Activated naive CD4-positive, alpha-beta T cell treated with anti-CD3 and anti-CD28 coated beads, Interleukin-2, amount 50 U/mL, for 24 hours (primary cell): ENCODE measurements at regions not wholly inside any gene's neighbourhood (a gene's known extent, or its start where the extent isn't known, plus 50 kb on each side); places are given as distances from the start of the nearest gene placed in this dataset.
A peak's percentile ranks its signal among the peaks of the same experiment; 100 is the strongest.

ENCODE experiments used
- H3K27ac Mint-ChIP-seq: one replicate; pipeline ENCODE4 v1.8.0; 2021; ENCODE audit warnings: mild to moderate bottlenecking, mixed read lengths
- H3K27me3 Mint-ChIP-seq: one replicate; pipeline ENCODE4 v1.8.0; 2021; ENCODE audit warnings: mixed read lengths
- H3K36me3 Mint-ChIP-seq: one replicate; pipeline ENCODE4 v1.8.0; 2021; ENCODE audit warnings: mixed read lengths
- H3K4me1 Mint-ChIP-seq: one replicate; pipeline ENCODE4 v1.8.0; 2021; ENCODE audit warnings: mixed read lengths
- H3K4me3 Mint-ChIP-seq: one replicate; pipeline ENCODE4 v1.8.0; 2021; ENCODE audit warnings: mild to moderate bottlenecking, mixed read lengths
- H3K9me3 Mint-ChIP-seq: one replicate; pipeline ENCODE4 v1.8.0; 2021; ENCODE audit warnings: mixed read lengths

- Mint-ChIP-seq H3K4me3 (no peak overlapping the region), H3K9me3 (no peaks in the 10 kb centered on the region), H3K27ac (no peak overlapping the region), H3K36me3 (no peaks in the 10 kb centered on the region), H3K27me3 (no peaks in the 10 kb centered on the region), H3K4me1 (peaks cover 41% of the 10 kb centered on the region)
Observed at GRCh38 chr14:38083039-38083438, 124.7 kb upstream of the SSTR1 start.

- Mint-ChIP-seq H3K4me1 (peaks cover 28% of the 10 kb centered on the region), H3K4me3 (peak overlapping the region; percentile 67), H3K27me3 (no peaks in the 10 kb centered on the region), H3K9me3 (peaks cover 14% of the 10 kb centered on the region), H3K36me3 (peaks cover 12% of the 10 kb centered on the region), H3K27ac (peak overlapping the region; percentile 2)
Observed at GRCh38 chr14:38089123-38089522, 118.6 kb upstream of the SSTR1 start.

GRCh38 chr14:38090506-38090905 is 117.2 kb upstream of the SSTR1 start:
- Mint-ChIP-seq H3K27me3 (no peaks in the 10 kb centered on the region), H3K4me3 (no peak overlapping the region), H3K9me3 (peaks cover 14% of the 10 kb centered on the region), H3K4me1 (peaks cover 28% of the 10 kb centered on the region), H3K36me3 (peaks cover 14% of the 10 kb centered on the region), H3K27ac (no peak overlapping the region)

- peaks cover 25% of the 10 kb centered on the region for H3K9me3 Mint-ChIP-seq
- H3K36me3 Mint-ChIP-seq, result peaks cover 12% of the 10 kb centered on the region
- H3K27ac Mint-ChIP-seq, result no peak overlapping the region
- no peaks in the 10 kb centered on the region for H3K4me1 Mint-ChIP-seq
- no peak overlapping the region for H3K4me3 Mint-ChIP-seq
- H3K27me3 Mint-ChIP-seq, result no peaks in the 10 kb centered on the region
Observed at GRCh38 chr14:38098074-38098836, 109.4 kb upstream of the SSTR1 start.

- H3K4me1 Mint-ChIP-seq, result no peaks in the 10 kb centered on the region
- H3K36me3 Mint-ChIP-seq, result peaks cover 4% of the 10 kb centered on the region
- peaks cover 24% of the 10 kb centered on the region for H3K9me3 Mint-ChIP-seq
- no peaks in the 10 kb centered on the region for H3K27me3 Mint-ChIP-seq
- no peak overlapping the region for H3K4me3 Mint-ChIP-seq
- H3K27ac Mint-ChIP-seq, result no peak overlapping the region
Observed at GRCh38 chr14:38101679-38102078, 106.0 kb upstream of the SSTR1 start.

GRCh38 chr14:38103542-38104225 is 104.0 kb upstream of the SSTR1 start:
- Mint-ChIP-seq H3K4me1 (peaks cover 10% of the 10 kb centered on the region), H3K4me3 (no peak overlapping the region), H3K27ac (no peak overlapping the region), H3K36me3 (peaks cover 8% of the 10 kb centered on the region), H3K27me3 (no peaks in the 10 kb centered on the region), H3K9me3 (peaks cover 24% of the 10 kb centered on the region)

GRCh38 chr14:38105106-38105702 is 102.5 kb upstream of the SSTR1 start:
- Mint-ChIP-seq H3K4me1 (peaks cover 10% of the 10 kb centered on the region), H3K27ac (no peak overlapping the region), H3K36me3 (peaks cover 8% of the 10 kb centered on the region), H3K9me3 (peaks cover 20% of the 10 kb centered on the region), H3K4me3 (no peak overlapping the region), H3K27me3 (no peaks in the 10 kb centered on the region)

GRCh38 chr14:38107216-38107631 is 100.5 kb upstream of the SSTR1 start:
- Mint-ChIP-seq H3K36me3 (peaks cover 4% of the 10 kb centered on the region), H3K4me1 (peaks cover 10% of the 10 kb centered on the region), H3K27ac (no peak overlapping the region), H3K4me3 (no peak overlapping the region), H3K27me3 (no peaks in the 10 kb centered on the region), H3K9me3 (peaks cover 17% of the 10 kb centered on the region)

GRCh38 chr14:38108681-38109080 is 99.0 kb upstream of the SSTR1 start:
- H3K27ac Mint-ChIP-seq, result no peak overlapping the region
- no peak overlapping the region for H3K4me3 Mint-ChIP-seq
- no peaks in the 10 kb centered on the region for H3K27me3 Mint-ChIP-seq
- H3K9me3 Mint-ChIP-seq, result peaks cover 16% of the 10 kb centered on the region
- peaks cover 10% of the 10 kb centered on the region for H3K4me1 Mint-ChIP-seq
- H3K36me3 Mint-ChIP-seq, result peaks cover 4% of the 10 kb centered on the region

- H3K9me3 Mint-ChIP-seq, result peaks cover 16% of the 10 kb centered on the region
- H3K4me1 Mint-ChIP-seq, result peaks cover 10% of the 10 kb centered on the region
- H3K27me3 Mint-ChIP-seq, result no peaks in the 10 kb centered on the region
- H3K4me3 Mint-ChIP-seq, result no peak overlapping the region
- H3K36me3 Mint-ChIP-seq, result peaks cover 4% of the 10 kb centered on the region
- H3K27ac Mint-ChIP-seq, result no peak overlapping the region
Observed at GRCh38 chr14:38110258-38110657, 97.4 kb upstream of the SSTR1 start.

GRCh38 chr14:38111046-38111445 is 96.7 kb upstream of the SSTR1 start:
- no peaks in the 10 kb centered on the region for H3K27me3 Mint-ChIP-seq
- no peak overlapping the region for H3K4me3 Mint-ChIP-seq
- peaks cover 15% of the 10 kb centered on the region for H3K9me3 Mint-ChIP-seq
- no peak overlapping the region for H3K27ac Mint-ChIP-seq
- peaks cover 10% of the 10 kb centered on the region for H3K4me1 Mint-ChIP-seq
- peaks cover 4% of the 10 kb centered on the region for H3K36me3 Mint-ChIP-seq

GRCh38 chr14:38113546-38113945 is 94.2 kb upstream of the SSTR1 start:
- no peaks in the 10 kb centered on the region for H3K4me1 Mint-ChIP-seq
- H3K4me3 Mint-ChIP-seq, result no peak overlapping the region
- H3K36me3 Mint-ChIP-seq, result no peaks in the 10 kb centered on the region
- no peaks in the 10 kb centered on the region for H3K9me3 Mint-ChIP-seq
- H3K27ac Mint-ChIP-seq, result no peak overlapping the region
- no peaks in the 10 kb centered on the region for H3K27me3 Mint-ChIP-seq

GRCh38 chr14:38116895-38117294 is 90.8 kb upstream of the SSTR1 start:
- H3K9me3 Mint-ChIP-seq, result no peaks in the 10 kb centered on the region
- H3K4me3 Mint-ChIP-seq, result no peak overlapping the region
- no peaks in the 10 kb centered on the region for H3K27me3 Mint-ChIP-seq
- H3K27ac Mint-ChIP-seq, result no peak overlapping the region
- H3K4me1 Mint-ChIP-seq, result peaks cover 17% of the 10 kb centered on the region
- H3K36me3 Mint-ChIP-seq, result no peaks in the 10 kb centered on the region

- Mint-ChIP-seq H3K36me3 (no peaks in the 10 kb centered on the region), H3K27me3 (no peaks in the 10 kb centered on the region), H3K9me3 (no peaks in the 10 kb centered on the region), H3K4me3 (no peak overlapping the region), H3K4me1 (peaks cover 39% of the 10 kb centered on the region), H3K27ac (no peak overlapping the region)
Observed at GRCh38 chr14:38120109-38120508, 87.6 kb upstream of the SSTR1 start.

- no peaks in the 10 kb centered on the region for H3K27me3 Mint-ChIP-seq
- H3K27ac Mint-ChIP-seq, result no peak overlapping the region
- peak overlapping the region; percentile 11 for H3K4me3 Mint-ChIP-seq
- peaks cover 51% of the 10 kb centered on the region for H3K4me1 Mint-ChIP-seq
- H3K36me3 Mint-ChIP-seq, result no peaks in the 10 kb centered on the region
- no peaks in the 10 kb centered on the region for H3K9me3 Mint-ChIP-seq
Observed at GRCh38 chr14:38121320-38122020, 86.2 kb upstream of the SSTR1 start.

GRCh38 chr14:38122241-38122640 is 85.5 kb upstream of the SSTR1 start:
- H3K36me3 Mint-ChIP-seq, result no peaks in the 10 kb centered on the region
- H3K9me3 Mint-ChIP-seq, result no peaks in the 10 kb centered on the region
- H3K4me1 Mint-ChIP-seq, result peaks cover 51% of the 10 kb centered on the region
- H3K4me3 Mint-ChIP-seq, result no peak overlapping the region
- H3K27ac Mint-ChIP-seq, result no peak overlapping the region
- H3K27me3 Mint-ChIP-seq, result no peaks in the 10 kb centered on the region
